ENCODE measurements at regions not wholly inside any gene's neighbourhood (a gene's known extent, or its start where the extent isn't known, plus 50 kb on each side); places are given as distances from the start of the nearest gene placed in this dataset.

GRCh38 chr17:27091043-27091497 lies 202.8 kb upstream of the WSB1 start:
- TF ChIP-seq, protein P1, sequence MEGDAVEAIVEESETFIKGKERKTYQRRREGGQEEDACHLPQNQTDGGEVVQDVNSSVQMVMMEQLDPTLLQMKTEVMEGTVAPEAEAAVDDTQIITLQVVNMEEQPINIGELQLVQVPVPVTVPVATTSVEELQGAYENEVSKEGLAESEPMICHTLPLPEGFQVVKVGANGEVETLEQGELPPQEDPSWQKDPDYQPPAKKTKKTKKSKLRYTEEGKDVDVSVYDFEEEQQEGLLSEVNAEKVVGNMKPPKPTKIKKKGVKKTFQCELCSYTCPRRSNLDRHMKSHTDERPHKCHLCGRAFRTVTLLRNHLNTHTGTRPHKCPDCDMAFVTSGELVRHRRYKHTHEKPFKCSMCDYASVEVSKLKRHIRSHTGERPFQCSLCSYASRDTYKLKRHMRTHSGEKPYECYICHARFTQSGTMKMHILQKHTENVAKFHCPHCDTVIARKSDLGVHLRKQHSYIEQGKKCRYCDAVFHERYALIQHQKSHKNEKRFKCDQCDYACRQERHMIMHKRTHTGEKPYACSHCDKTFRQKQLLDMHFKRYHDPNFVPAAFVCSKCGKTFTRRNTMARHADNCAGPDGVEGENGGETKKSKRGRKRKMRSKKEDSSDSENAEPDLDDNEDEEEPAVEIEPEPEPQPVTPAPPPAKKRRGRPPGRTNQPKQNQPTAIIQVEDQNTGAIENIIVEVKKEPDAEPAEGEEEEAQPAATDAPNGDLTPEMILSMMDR (IDR thresholded peaks at IDR 0.05; ENCODE audit: borderline replicate concordance, extremely low read depth, low read length, poor library complexity, severe bottlenecking), result no peak
- no peak for TF ChIP-seq EZH2 (IDR thresholded peaks at IDR 0.05; ENCODE audit: borderline replicate concordance, low read depth, low read length, severe bottlenecking)

Data from DND-41 (cell line).